ENCODE measurements at regions not wholly inside any gene's neighbourhood (a gene's known extent, or its start where the extent isn't known, plus 50 kb on each side); places are given as distances from the start of the nearest gene placed in this dataset.

- no peak for TF ChIP-seq ZBTB40 (IDR thresholded peaks at IDR 0.05)
- TF ChIP-seq ZBTB40 (CRISPR knock-in tag; IDR thresholded peaks at IDR 0.05) = no peak
- no peak for TF ChIP-seq ZNF724P (CRISPR knock-in tag; IDR thresholded peaks at IDR 0.05; ENCODE audit: borderline replicate concordance)
- no peak for TF ChIP-seq SCMH1 (CRISPR knock-in tag; IDR thresholded peaks at IDR 0.05; ENCODE audit: borderline replicate concordance)
- TF ChIP-seq PAF1 (CRISPR knock-in tag; IDR thresholded peaks at IDR 0.05) = no peak
- no peak for TF ChIP-seq ZFP36L1 (CRISPR knock-in tag; IDR thresholded peaks at IDR 0.05)
- no peak for TF ChIP-seq HOXA9 (CRISPR knock-in tag; IDR thresholded peaks at IDR 0.05; ENCODE audit: borderline replicate concordance)
- no peak for TF ChIP-seq ZNF136 (CRISPR knock-in tag; IDR thresholded peaks at IDR 0.05; ENCODE audit: low read depth)
These were observed 687.0 kb upstream of the EPHA5 start (continued) for GRCh38 chr4:66357316-66357715.

Data from HepG2 (cell line).